GM23338 (cell line): ENCODE measurements at regions not wholly inside any gene's neighbourhood (a gene's known extent, or its start where the extent isn't known, plus 50 kb on each side); places are given as distances from the start of the nearest gene placed in this dataset.

Experiments used
- EZH2 ChIP-seq: fragments of 200-600 bp; sonication (generic); IDR thresholded peaks from one replicate; pipeline ENCODE4 v1.8.0; 2017; ENCODE audit warnings: antibody characterized with exemption, mild to moderate bottlenecking, low read depth; ENCODE audit not compliant: unreplicated experiment
- EZH2phosphoT487 ChIP-seq: fragments of 200-600 bp; sonication (generic); IDR thresholded peaks from one replicate; pipeline ENCODE4 v1.8.1; 2018; ENCODE audit warnings: antibody characterized with exemption; ENCODE audit not compliant: unreplicated experiment
- JUNB ChIP-seq: IDR thresholded peaks from one replicate; pipeline ENCODE4 v1.6.1; 2016; ENCODE audit warnings: antibody characterized with exemption; ENCODE audit not compliant: unreplicated experiment
- NANOG ChIP-seq: IDR thresholded peaks from 2 replicates; pipeline ENCODE4 v1.6.1; 2016; ENCODE audit warnings: antibody characterized with exemption, borderline replicate concordance
- REST ChIP-seq: IDR thresholded peaks from one replicate; pipeline ENCODE4 v1.6.1; 2018; ENCODE audit warnings: antibody characterized with exemption; ENCODE audit not compliant: unreplicated experiment
- STAT1 ChIP-seq: IDR thresholded peaks from one replicate; pipeline ENCODE4 v1.6.1; 2016; ENCODE audit warnings: antibody characterized with exemption; ENCODE audit not compliant: unreplicated experiment
- ZNF114 ChIP-seq: fragments of 250-450 bp; sonication (Bioruptor Pico); IDR thresholded peaks from 2 replicates; pipeline ENCODE4 v1.5.0; 2020; ENCODE audit warnings: mild to moderate bottlenecking, moderate library complexity
- ZNF462 ChIP-seq: fragments of 250-450 bp; sonication (Bioruptor Pico); IDR thresholded peaks from 2 replicates; pipeline ENCODE4 v1.5.0; 2020; ENCODE audit warnings: mild to moderate bottlenecking, moderate library complexity

GRCh38 chr7:10845225-10845624, 128.4 kb upstream of the PHF14 start (continued):
- TF ChIP-seq ZNF462 (CRISPR knock-in tag) (no peak), REST (no peak), EZH2phosphoT487 (no peak), ZNF114 (CRISPR knock-in tag) (no peak), STAT1 (no peak), NANOG (no peak), JUNB (no peak), EZH2 (no peak)
